Suprapubic skin (tissue), 4 donors: ENCODE measurements at regions not wholly inside any gene's neighbourhood (a gene's known extent, or its start where the extent isn't known, plus 50 kb on each side); places are given as distances from the start of the nearest gene placed in this dataset.

Experiments used
- EP300 ChIP-seq: sonication (generic); formaldehyde crosslinking; IDR thresholded peaks from one replicate; pipeline ENCODE4 v1.6.1; 2017; ENCODE audit warnings: antibody characterized with exemption
- POLR2A ChIP-seq, 2 donors: fragments of 450-650 bp; IDR thresholded peaks; one replicate each; pipeline ENCODE4 v1.6.1; 2017; ENCODE audit warnings: antibody characterized with exemption in 2 of 2, mild to moderate bottlenecking in 2 of 2, moderate library complexity in 2 of 2
- POLR2AphosphoS5 ChIP-seq, 3 donors: sonication (generic); formaldehyde crosslinking; IDR thresholded peaks; one replicate each; pipeline ENCODE4 v1.6.1; 2017; ENCODE audit warnings: antibody characterized with exemption in 3 of 3
- TF ChIP-seq, protein P1 (sequence below), 2 donors: fragments of 200-600 bp in 1 of 2; fragments of 450-650 bp in 1 of 2; sonication (generic) in 1 of 2; IDR thresholded peaks; one replicate each; pipeline ENCODE4 v1.5.1; 2016 to 2019; ENCODE audit warnings: antibody characterized with exemption in 2 of 2, mild to moderate bottlenecking in 1 of 2, moderate library complexity in 1 of 2

DNA sequence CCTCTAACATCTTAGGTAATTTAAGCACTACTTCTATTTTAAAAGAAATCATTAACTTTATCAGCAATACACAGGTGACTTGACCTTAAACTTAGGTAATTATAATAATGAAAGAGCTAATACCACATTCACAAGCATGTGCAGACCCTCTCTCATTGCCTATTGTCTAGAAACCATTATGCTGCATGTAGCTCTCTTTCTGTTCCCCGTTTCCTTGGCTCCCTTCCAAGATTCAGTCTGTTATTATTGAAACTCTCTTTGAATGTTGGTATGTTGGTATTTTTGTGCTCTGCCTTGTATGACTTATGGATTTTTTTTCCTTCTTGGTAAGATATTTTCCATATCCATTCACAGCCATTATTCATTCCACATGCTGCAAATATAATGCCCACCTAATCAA is 201.2 kb downstream of the CDCA7 start:
- TF ChIP-seq, protein P1, sequence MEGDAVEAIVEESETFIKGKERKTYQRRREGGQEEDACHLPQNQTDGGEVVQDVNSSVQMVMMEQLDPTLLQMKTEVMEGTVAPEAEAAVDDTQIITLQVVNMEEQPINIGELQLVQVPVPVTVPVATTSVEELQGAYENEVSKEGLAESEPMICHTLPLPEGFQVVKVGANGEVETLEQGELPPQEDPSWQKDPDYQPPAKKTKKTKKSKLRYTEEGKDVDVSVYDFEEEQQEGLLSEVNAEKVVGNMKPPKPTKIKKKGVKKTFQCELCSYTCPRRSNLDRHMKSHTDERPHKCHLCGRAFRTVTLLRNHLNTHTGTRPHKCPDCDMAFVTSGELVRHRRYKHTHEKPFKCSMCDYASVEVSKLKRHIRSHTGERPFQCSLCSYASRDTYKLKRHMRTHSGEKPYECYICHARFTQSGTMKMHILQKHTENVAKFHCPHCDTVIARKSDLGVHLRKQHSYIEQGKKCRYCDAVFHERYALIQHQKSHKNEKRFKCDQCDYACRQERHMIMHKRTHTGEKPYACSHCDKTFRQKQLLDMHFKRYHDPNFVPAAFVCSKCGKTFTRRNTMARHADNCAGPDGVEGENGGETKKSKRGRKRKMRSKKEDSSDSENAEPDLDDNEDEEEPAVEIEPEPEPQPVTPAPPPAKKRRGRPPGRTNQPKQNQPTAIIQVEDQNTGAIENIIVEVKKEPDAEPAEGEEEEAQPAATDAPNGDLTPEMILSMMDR (IDR thresholded peaks at IDR 0.05), result no peak
- TF ChIP-seq EP300, result no peak
- TF ChIP-seq POLR2AphosphoS5 (IDR thresholded peaks at IDR 0.05), result no peak
- no peak for TF ChIP-seq POLR2A (IDR thresholded peaks at IDR 0.05)
